Sigmoid colon (tissue), 4 donors: ENCODE measurements at regions not wholly inside any gene's neighbourhood (a gene's known extent, or its start where the extent isn't known, plus 50 kb on each side); places are given as distances from the start of the nearest gene placed in this dataset.

Experiments used
- CTCF ChIP-seq, 4 experiments: fragments of 450-650 bp in 3 of 4; fragments of 200-600 bp in 1 of 4; IDR thresholded peaks; one replicate each; pipeline ENCODE4 v1.5.1; 2016 to 2019; ENCODE audit warnings: antibody characterized with exemption in 4 of 4, mild to moderate bottlenecking in 3 of 4, moderate library complexity in 2 of 4
- EP300 ChIP-seq, 4 donors: sonication (generic); formaldehyde crosslinking; IDR thresholded peaks; one replicate each; pipeline ENCODE4 v1.6.1; 2017; ENCODE audit warnings: antibody characterized with exemption in 4 of 4
- POLR2A ChIP-seq, 2 donors: fragments of 450-650 bp; IDR thresholded peaks; one replicate each; pipeline ENCODE4 v1.6.1; 2016; ENCODE audit warnings: antibody characterized with exemption in 2 of 2, mild to moderate bottlenecking in 2 of 2, moderate library complexity in 2 of 2
- POLR2AphosphoS5 ChIP-seq, 4 donors: sonication (generic); formaldehyde crosslinking; IDR thresholded peaks; one replicate each; pipeline ENCODE4 v1.6.1; 2017; ENCODE audit warnings: antibody characterized with exemption in 4 of 4

GRCh38 chr3:66639809-66640356, 139.1 kb upstream of the LRIG1 start:
- no peak for TF ChIP-seq CTCF (IDR thresholded peaks at IDR 0.05)
- TF ChIP-seq POLR2A (IDR thresholded peaks at IDR 0.05), result no peak
- TF ChIP-seq EP300 (IDR thresholded peaks at IDR 0.05), result no peak
- TF ChIP-seq POLR2AphosphoS5 (IDR thresholded peaks at IDR 0.05), result no peak
